ENCODE measurements at regions not wholly inside any gene's neighbourhood (a gene's known extent, or its start where the extent isn't known, plus 50 kb on each side); places are given as distances from the start of the nearest gene placed in this dataset.

- Histone ChIP-seq H3K9me3 (peaks cover 0 to 9% (median 0%) of the 10 kb centered on the region in 4 donors), H3K4me1 (no peaks in the 10 kb centered on the region), H3K36me3 (no peaks in the 10 kb centered on the region), H3K27me3 (no peaks in the 10 kb centered on the region), H3K27ac (no peak overlapping the region), H3K4me3 (no peak overlapping the region)
- no peak for DNase-seq (ENCODE audit: low spot score in 2 of 2)
- TF ChIP-seq POLR2A (IDR thresholded peaks at IDR 0.05) (no peak), CTCF (IDR thresholded peaks at IDR 0.05) (no peak), EP300 (IDR thresholded peaks at IDR 0.05) (no peak)
- 82 to 86% methylated on average over 7 of the region's 8 CpGs for WGBS, 2 donors
These were observed 113.9 kb downstream of the C5orf15 start for GRCh38 chr5:133854554-133854953.

- Histone ChIP-seq H3K36me3 (no peaks in the 10 kb centered on the region), H3K9me3 (peaks cover 0 to 6% (median 0%) of the 10 kb centered on the region in 4 donors), H3K4me1 (no peaks in the 10 kb centered on the region), H3K27me3 (no peaks in the 10 kb centered on the region), H3K27ac (no peak overlapping the region), H3K4me3 (no peak overlapping the region)
- DNase-seq (ENCODE audit: low spot score in 2 of 2) = no peak
- TF ChIP-seq CTCF (IDR thresholded peaks at IDR 0.05) (no peak), POLR2A (IDR thresholded peaks at IDR 0.05) (no peak), EP300 (IDR thresholded peaks at IDR 0.05) (no peak)
- 60 to 72% methylated on average over 6 of the region's 6 CpGs for WGBS, 2 donors
These were observed 114.6 kb downstream of the C5orf15 start for GRCh38 chr5:133853646-133854365.

DNA sequence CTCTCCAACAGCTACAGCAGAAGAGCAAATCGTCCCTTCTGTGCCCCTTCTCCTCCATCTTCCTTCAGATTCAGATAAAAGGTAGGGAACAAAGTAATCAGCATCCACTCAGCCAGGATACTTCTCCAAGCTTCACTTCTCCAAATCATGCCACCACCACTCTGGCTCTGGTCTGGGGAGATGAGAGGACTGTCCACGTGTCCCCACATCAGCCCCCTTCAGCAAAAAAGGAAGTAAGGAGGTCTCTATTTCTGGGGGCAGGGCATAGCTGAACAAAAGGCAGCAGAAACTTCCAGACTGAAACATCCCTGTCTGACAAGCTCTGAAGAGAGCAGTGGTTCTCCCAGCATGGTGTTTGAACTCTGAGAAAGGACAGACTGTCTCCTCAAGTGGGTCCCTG, 116.9 kb downstream of the C5orf15 start:
- no peak for DNase-seq (ENCODE audit: low spot score in 2 of 2)
- Histone ChIP-seq H3K4me3 (no peak overlapping the region), H3K27me3 (no peaks in the 10 kb centered on the region), H3K36me3 (no peaks in the 10 kb centered on the region), H3K9me3 (no peaks in the 10 kb centered on the region), H3K27ac (no peak overlapping the region), H3K4me1 (no peaks in the 10 kb centered on the region)
- WGBS, 2 donors = 57 to 75% methylated on average over 2 of the region's 2 CpGs
- no peak for TF ChIP-seq CTCF (IDR thresholded peaks at IDR 0.05)
- TF ChIP-seq POLR2A (IDR thresholded peaks at IDR 0.05) = no peak
- TF ChIP-seq EP300 (IDR thresholded peaks at IDR 0.05) = no peak

- WGBS, 2 donors = 81 to 85% methylated on average over 5 of the region's 5 CpGs
- Histone ChIP-seq H3K9me3 (no peaks in the 10 kb centered on the region), H3K27ac (no peak overlapping the region), H3K36me3 (no peaks in the 10 kb centered on the region), H3K27me3 (no peaks in the 10 kb centered on the region), H3K4me1 (no peaks in the 10 kb centered on the region), H3K4me3 (no peak overlapping the region)
- DNase-seq (ENCODE audit: low spot score in 2 of 2) = no peak
- TF ChIP-seq CTCF (IDR thresholded peaks at IDR 0.05) (no peak), EP300 (IDR thresholded peaks at IDR 0.05) (no peak), POLR2A (IDR thresholded peaks at IDR 0.05) (no peak)
These were observed 117.6 kb downstream of the C5orf15 start for GRCh38 chr5:133850811-133851210.

DNA sequence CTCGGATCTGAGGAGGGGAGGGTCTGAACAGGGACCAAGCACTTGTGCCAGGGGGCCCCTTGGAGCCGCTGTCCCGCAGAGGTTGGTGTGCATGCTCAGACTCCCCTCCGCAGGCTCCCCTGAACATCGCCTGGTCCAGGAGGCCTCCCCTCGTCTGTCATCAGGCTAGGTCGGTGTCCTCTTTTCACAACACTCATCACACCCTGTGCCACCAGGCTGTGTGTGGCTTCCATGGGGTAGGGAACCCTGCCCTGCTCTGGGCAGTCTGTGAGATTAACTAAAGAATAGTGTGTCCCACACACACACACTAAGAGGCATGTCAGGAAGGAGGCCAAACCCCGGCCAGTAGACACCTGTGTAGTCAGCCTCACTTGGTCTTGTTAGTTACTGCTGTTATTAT, 119.3 kb downstream of the C5orf15 start:
- DNase-seq (ENCODE audit: low spot score in 2 of 2) = no peak
- 73 to 79% methylated on average over 8 of the region's 8 CpGs for WGBS, 2 donors
- H3K9me3 ChIP-seq = no peaks in the 10 kb centered on the region

More for the DNA sequence above, 119.3 kb downstream of the C5orf15 start:
- Histone ChIP-seq H3K4me3 (no peak overlapping the region), H3K4me1 (no peaks in the 10 kb centered on the region), H3K27ac (no peak overlapping the region), H3K36me3 (no peaks in the 10 kb centered on the region), H3K27me3 (no peaks in the 10 kb centered on the region)
- TF ChIP-seq CTCF (IDR thresholded peaks at IDR 0.05) = no peak
- no peak for TF ChIP-seq POLR2A (IDR thresholded peaks at IDR 0.05)
- TF ChIP-seq EP300 (IDR thresholded peaks at IDR 0.05) = no peak

Data from tibial nerve (tissue), 4 donors.